Upper lobe of left lung (tissue), 4 donors: ENCODE measurements at regions not wholly inside any gene's neighbourhood (a gene's known extent, or its start where the extent isn't known, plus 50 kb on each side); places are given as distances from the start of the nearest gene placed in this dataset.

Experiments used
- EP300 ChIP-seq, 4 donors: sonication (generic); formaldehyde crosslinking; IDR thresholded peaks; one replicate each; pipeline ENCODE4 v1.5.1; 2017; ENCODE audit warnings: antibody characterized with exemption in 4 of 4, control low read depth in 2 of 4
- POLR2A ChIP-seq, 4 donors: fragments of 450-650 bp; IDR thresholded peaks; one replicate each; pipeline ENCODE4 v1.5.1; 2016 to 2017; ENCODE audit warnings: antibody characterized with exemption in 4 of 4, mild to moderate bottlenecking in 2 of 4

GRCh38 chr12:18907728-18908127 is 169.8 kb downstream of the CAPZA3 start:
- TF ChIP-seq POLR2A (IDR thresholded peaks at IDR 0.05) (no peak), EP300 (IDR thresholded peaks at IDR 0.05) (no peak)
